GM21717 (cell line): ENCODE measurements at regions not wholly inside any gene's neighbourhood (a gene's known extent, or its start where the extent isn't known, plus 50 kb on each side); places are given as distances from the start of the nearest gene placed in this dataset.
"Not testable (repeated sequence)": the region's sequence is repeated elsewhere in the genome, so short reads cannot be mapped to it uniquely, and the experiment has no call there.

ENCODE experiments used
- ATAC-seq: cut with Tn5 transposase; IDR thresholded peaks from one replicate; pipeline ENCODE4 v1.9.1; 2021; ENCODE audit warnings: mild to moderate bottlenecking, moderate library complexity; ENCODE audit not compliant: unreplicated experiment

DNA sequence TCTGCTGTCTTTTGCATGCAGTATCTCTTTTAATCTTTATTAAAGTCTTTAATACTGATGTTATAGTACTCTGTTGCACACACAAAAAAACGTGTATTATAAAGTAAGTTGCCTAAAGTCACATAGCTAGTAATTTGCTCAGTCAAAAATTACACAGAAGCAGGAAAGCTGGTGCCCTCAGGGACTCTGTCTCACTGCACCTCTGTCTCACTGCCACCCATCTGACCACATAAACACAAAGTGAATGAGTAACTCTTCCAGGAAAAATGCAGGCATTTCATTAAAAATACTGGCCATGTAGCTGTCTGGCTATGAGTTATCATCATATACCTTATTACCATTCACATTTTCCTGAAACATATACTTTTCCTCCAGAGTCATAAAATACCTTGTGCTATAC, 591.7 kb downstream of the CSNK1G3 start:
- ATAC-seq, result no peak

DNA sequence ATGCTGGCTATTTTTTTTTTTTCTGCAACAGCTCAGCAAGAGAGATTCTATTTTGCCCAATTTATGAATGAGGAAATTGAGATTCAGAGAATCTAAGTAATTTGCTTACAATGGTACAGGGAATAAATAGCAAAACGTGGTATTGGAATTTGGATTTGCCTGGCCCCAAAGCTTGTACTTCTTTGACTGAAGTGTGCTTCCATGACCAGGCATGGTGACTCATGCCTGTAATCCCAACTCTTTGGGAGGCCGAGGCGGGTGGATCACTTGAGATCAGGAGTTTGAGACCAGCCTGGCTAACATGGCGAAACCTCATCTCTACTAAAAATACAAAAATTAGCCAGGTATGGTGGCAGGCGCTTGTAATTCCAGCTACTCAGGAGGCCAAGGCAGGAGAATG, 591.1 kb downstream of the CSNK1G3 start:
- not testable (repeated sequence) for ATAC-seq

DNA sequence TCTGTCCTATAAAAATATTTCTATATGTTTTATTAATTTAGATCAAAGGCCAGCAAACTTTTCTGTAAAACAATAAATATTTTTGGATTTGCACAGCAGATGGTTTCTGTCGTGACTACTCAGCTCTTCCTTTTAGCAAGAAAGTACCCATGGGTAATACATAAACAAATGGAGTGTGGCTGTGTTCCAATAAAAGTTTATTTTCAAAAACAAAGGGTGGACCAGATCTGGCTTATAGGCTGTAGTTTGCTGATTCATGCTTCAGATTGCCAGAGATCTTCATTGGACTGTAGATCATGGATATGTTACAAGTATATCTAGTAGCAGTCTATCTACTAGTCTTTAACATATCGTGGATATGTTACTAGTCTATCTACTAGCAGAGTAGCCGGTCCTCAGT, 590.5 kb downstream of the CSNK1G3 start:
- no peak for ATAC-seq

DNA sequence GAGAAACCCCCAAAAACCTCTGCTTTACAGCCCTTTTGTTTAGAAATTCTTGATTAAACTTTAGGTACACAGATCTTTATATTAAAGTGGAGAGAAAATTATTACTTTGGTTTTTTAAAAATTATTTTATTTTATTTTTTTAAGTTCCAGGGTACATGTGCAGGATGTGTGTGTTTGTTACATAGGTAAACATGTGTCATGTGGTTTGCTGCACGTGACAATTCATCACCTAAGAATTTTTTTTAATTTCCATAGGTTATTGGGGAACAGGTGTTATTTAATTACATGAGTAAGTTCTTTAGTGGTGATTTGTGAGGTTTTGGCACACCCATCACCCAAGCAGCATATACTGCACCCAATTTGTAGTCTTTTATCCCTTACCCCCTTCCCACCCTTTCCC, 581.7 kb downstream of the CSNK1G3 start:
- no peak for ATAC-seq

DNA sequence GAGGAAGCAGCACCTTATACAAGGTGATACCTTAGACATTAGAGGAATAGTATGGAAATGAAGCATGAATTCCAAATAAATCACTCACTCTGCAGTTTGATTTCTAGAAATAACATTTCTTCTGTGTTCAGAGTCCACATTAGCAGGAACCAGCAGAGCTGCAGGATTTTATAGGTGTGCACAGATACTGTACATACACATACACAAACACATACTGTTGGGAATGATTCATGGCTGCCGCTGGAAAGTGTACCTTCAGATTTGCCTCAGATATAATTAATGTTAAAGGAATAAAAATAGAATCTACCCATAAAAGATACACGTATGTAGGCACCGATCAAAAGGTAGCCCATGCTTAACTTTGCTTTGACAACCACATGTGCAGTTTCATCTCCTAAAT, 578.1 kb downstream of the CSNK1G3 start:
- no peak for ATAC-seq

DNA sequence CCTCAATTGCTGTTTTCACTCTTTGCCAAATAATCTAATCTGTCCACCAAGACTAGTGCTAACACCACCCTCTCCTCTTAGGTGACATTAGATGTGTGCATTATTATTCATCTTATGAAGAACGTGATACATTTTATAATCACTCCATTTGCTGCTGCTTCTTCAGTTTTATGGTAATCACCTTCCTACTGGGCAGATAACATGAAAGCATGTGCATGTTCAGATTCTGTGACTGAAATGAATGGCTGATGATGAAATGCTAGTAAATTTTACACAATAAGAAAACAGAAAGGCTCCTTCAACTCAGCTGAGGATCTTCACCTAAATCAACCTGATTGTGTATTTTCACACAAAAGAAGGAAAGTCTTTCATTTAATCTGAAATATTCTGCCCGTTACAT, 577.6 kb downstream of the CSNK1G3 start:
- no peak for ATAC-seq

DNA sequence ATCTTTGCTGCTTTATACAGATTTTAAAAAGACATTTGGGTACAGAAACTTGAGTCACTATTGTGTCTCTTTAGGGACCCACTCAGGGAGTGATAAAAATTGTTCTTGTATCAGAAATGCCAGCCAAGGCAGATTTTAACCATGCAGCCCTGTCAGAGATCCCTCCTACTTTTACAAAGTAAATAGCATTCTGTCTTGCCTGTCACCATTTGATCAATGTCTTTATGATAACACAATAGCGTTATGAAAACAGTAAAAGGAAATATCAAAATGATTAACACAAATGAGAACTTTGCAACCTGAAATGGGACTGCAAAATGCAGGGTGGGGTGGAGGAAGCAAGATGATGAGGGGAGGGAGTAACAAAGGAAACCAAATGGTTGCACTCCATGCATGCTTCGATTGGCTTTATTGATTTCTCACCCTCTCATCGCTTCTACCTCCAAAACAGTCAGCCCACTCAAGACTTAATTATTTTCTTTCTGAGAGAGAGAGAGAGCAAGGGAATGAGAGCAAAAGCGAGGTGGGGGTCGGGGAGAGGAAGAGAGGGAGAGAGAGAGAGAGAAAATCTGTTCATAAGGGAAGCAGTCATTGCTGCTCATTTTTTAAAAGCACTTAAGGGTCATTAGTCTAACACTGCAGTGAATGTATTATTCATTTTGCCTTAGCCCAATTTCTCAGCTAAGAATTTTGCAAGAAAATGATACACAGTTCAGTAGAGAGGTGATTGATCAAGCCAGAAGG, 576.5 kb downstream of the CSNK1G3 start:
- no peak for ATAC-seq

DNA sequence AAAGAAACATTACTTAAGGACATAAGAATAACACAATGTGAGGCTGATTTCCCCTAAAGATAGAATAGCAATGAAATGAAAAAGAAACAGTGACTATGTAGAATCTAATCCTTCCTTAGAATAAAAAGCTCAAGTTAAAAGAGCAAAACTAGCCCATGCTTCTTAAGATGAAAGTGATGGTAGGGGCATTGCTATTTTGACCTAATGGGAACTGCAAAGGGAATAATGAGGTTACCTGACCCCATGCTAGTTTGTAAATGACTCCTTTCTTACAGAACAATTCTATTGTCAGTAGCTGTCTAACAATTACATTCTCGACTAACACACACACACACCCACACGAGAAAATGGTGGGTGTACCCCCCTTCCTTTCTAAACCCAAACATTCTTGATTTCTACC, 575.8 kb downstream of the CSNK1G3 start:
- no peak for ATAC-seq

DNA sequence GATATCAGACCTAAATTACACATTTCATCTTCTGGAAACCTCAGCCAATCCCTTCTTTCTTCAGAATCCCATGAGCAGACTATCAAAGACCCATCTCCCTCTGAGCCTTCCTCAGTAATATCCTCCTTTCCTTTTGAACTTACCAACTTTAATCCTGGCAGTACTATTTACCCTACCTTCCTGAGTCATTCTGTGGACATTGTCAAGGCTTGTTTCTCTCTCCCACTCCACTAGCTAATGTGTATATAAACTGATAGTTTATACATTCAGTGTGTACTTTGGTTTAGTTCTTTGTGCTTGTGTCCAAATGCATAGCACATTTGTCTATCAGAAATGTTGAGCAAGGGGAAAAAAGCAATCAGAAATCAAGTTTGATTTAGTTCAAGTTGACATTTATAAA, 568.3 kb downstream of the CSNK1G3 start:
- ATAC-seq, result no peak

DNA sequence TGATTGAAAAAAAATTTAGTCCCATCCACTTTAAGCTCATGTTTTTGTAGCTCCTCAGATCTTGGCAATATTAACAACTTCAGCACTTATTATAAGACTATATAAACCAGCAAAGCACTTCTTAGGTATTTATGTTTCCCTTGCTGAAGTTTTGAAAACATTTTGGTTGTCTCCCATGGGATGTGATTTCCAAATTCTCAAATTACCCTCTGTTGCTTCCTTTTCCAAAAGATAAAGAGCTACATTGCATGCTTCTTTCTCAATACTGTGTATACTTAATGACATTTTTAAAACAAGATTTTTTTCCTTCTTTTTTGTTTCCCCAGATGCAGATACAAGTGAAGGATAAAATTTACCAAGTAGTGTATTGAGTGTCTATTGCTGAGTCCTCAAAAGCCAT, 567.1 kb downstream of the CSNK1G3 start:
- no peak for ATAC-seq

DNA sequence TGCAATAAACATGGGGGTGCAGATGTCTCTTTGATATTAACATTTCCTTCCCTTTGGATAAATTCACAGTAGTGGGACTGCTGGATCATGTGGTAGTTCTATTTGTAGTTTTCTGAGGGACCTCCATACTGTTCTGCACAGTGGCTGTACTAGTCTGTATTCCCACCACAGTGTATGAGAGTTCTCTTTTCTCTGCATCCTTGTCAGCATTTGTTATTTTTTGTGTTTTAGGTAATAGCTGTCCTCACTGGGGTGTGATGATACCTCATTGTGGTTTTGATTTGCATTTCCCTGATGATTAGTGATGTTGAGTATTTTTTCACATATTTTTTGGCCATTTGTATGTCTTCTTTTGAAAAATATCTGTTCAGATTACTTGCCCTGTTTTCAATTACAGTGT, 562.5 kb downstream of the CSNK1G3 start:
- ATAC-seq, result no peak

DNA sequence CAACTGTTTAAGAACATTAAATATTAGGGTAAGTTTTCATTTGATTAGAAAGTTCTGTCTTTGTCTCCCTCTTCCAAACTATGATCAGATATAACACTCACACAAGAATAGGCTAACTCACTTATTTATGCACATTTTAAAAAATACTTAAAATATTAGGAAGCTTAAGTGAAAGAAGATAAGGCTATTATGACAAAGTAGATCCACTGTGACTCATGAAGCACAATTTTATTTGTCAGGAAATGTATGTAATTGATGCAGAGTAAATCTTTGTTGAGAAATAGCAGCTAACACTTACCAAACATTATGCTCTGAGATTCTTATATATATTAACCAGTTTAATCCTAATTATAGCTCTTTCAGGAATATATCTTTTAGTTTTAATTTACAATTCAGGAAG, 560.6 kb downstream of the CSNK1G3 start:
- ATAC-seq, result no peak

DNA sequence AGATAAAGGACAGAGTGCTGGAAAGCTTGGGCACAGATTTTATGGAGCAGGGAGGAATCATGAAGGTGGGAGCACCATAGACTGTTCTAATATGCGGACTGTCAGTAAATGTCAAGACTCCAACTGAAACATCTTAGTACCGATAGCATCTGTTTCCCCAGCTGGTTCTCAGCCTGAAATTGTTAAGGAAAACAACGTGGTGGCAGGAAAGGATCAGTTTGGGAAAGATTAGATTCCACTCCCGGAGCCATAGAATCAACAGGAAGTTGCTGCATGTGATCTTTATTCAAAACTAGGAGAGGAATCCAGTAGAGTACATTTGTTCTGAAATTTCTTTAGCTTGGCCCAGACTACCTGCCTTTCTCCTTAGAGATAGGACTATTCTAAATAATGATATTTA, 559.1 kb downstream of the CSNK1G3 start:
- ATAC-seq, result no peak

DNA sequence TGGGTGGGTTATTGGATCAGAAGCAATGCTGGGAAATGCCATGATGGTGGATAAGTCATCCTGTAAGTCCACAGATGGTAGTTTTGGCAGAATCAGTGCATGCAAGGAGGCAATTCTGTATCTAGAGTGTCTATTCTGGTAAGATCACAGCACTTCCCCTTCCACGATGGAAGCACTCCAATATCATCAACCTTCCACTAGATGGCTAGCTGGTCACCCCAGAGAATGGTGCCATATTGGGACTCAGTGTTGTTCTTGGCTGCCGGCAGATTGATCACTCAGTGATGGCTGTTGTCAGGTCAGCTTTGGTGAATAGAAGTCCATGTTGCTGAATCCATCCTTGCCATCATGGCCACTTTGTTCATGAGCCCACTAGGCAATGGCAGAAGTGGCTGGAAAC, 553.5 kb downstream of the CSNK1G3 start:
- ATAC-seq, result no peak

DNA sequence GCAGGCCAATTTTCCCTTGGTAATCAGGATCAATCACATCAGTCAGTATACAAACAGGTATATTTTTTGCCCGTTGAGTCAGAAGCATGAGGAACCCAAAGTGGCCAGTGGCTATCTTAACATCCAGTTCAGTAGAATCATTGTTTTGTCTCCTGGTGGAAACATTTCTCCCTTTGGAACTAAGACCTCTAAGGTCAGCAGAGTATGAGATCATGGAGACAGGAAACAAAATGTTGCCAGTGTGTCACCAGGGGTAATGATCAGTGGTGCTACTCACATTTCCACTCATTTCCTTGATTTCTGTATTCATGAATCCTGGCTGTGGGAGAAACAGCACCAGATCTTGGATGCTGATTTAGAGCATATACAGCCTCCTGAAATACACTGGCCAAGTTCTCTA, 553.0 kb downstream of the CSNK1G3 start:
- no peak for ATAC-seq

DNA sequence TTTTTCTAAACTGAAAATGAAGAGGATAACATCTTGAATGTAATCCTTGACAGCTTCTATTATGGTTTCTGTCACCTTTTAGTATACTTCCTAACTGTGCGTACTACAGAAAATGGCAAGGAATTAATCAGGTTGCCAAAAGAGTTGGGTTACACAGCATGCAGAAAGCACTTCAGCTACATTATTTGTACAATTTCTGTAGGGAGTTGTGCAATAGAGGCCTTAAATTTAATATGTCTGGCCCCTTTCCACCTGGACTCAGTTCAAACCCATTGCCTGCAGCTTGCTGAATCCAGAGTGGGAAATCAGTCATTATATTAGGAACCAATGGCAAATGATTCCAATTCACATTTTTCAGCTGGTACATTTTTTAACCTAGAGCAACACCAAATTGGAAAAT, 549.7 kb downstream of the CSNK1G3 start:
- ATAC-seq, result no peak

DNA sequence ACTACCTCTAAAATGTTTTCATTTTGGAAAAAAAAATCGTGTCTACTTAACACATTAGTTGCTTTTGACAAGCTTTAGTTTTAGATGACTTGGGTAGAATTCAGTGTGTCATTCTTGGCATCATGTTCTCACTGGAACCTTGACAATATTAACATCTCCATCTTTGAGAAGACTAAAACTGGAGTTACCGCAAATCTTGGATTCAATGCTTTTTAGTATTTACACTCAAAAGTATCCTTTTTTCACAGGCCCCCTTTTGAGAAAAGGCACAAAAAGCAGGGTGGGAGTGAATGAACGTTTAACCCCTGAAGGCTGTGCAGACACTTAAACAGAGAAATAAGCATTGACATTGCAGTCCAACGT, 549.1 kb downstream of the CSNK1G3 start:
- ATAC-seq, result no peak

DNA sequence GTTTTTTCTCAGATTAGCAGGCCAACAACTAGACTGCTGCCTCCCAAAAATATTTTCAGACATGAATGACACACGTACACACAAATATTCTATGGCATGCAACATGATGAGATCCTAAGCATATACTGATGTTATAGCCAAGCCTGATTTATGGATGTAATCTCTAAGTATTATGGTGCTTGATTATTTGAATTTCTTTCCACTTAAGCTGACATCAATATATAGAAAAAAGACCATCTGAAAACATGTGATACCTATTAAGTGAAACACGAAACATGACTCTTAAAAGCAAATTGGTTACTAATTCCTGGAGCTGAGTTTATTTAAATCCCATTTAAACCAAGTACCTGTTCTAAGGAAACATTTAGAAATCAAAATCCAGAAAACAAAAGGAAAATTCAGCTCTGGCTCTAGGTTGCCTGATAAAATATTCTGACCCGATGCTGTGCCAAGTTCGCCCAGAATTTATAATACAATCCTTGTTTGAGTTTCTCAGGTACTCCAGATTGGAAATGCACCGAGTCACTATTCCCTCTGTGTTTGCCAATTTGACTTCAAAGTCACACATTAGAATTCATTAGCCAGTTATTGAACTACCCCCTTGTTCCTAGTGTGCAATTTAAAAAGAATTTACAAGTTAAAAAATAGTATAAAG, 548.6 kb downstream of the CSNK1G3 start:
- ATAC-seq, result no peak

DNA sequence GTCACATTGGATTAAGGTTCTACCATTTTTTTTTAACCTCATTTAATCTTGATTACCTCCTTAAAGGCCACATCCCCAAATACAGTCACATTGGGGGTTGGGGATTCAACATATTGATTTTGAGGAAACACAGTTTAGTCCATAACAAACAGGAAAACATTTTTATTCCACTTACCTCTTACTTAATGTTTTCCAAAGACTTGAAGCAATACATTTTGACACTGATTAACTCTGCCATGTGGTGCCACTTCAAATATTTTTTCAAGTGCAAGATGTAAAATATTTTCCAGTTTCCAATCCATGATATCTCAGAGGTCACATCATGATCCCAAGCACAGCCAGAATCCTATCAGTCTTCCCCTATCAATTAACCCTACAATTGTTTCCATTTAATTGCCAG, 548.0 kb downstream of the CSNK1G3 start:
- ATAC-seq, result no peak

DNA sequence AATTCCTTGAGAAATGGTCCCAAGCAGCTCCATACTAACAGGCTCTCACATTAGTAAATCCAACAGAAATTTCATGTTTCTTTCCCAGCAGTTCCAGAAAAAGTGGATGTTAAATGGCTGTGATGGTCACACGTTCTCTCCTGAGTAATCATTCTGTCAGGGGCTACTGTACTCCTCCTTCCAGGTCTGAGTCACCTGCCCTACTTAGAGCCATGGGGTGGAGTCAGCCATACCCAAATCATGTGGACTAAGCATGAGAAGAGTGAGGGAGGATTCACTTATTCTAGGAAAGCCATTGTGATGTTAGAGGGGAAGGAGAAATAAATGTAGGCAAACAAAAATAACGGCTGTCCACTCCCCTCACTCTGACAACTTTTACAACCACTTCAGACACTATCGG, 547.2 kb downstream of the CSNK1G3 start:
- no peak for ATAC-seq

DNA sequence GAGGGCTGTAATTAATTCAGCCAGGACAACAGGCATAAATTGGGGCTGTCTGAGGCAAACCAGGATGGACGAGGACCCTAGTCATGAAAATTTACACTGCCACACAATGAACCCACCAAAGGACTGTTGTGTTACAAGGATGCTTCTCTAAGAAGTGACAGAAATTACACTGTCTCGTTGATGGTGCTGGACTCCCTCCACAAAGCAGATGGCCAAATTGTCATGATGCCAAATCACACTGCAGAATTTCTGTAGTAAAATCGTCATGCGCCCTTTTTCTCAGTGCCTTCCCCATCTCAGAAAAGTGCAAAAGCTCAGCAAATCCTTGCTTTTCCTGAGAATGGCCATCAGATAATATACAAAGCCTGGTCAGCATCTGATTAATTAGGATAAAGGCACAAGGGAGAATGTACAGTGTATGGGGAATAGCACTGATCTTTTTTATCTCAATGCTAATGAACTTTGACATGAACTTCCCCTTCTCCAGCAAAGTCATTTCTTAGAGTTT, 545.8 kb downstream of the CSNK1G3 start:
- no peak for ATAC-seq

DNA sequence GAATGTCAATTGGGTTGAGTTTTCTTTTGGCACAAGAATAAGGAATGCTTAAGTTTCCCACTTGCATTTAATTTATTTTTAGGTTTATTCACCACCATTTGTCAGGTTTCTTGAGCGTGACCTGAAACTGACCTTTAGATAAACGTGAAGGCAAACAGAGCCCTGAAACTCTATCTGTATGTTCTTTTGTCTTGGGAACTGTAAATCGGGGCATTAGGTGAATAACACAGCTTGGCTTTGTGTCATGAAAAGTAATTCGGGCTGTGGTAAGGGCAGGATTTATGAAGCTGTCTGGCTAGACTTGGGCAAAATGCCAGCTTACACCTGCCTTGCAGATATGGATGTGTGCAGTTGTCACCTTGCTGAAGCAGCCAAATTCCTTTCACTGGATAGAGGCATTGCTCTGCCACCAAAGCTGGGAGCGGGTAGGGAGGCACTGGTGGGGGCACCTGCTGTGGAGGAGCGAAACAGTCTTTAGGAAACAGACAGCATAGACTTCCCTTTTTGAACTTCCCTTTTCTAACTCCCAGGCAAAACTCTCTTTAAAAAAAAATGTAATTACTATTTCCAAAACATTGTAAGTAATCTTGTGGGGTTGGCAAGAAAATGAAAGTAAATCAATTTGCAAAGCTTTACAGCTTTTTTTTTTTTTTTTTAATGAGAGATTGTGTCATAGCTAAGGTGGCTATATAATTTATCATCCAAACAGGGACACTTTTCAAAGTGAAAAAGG, 545.2 kb downstream of the CSNK1G3 start:
- peak; percentile 58 for ATAC-seq
